ENCODE measurements at regions not wholly inside any gene's neighbourhood (a gene's known extent, or its start where the extent isn't known, plus 50 kb on each side); places are given as distances from the start of the nearest gene placed in this dataset.
A peak's percentile ranks its signal among the peaks of the same experiment; 100 is the strongest.
"Not testable (repeated sequence)": the region's sequence is repeated elsewhere in the genome, so short reads cannot be mapped to it uniquely, and the experiment has no call there.

DNA sequence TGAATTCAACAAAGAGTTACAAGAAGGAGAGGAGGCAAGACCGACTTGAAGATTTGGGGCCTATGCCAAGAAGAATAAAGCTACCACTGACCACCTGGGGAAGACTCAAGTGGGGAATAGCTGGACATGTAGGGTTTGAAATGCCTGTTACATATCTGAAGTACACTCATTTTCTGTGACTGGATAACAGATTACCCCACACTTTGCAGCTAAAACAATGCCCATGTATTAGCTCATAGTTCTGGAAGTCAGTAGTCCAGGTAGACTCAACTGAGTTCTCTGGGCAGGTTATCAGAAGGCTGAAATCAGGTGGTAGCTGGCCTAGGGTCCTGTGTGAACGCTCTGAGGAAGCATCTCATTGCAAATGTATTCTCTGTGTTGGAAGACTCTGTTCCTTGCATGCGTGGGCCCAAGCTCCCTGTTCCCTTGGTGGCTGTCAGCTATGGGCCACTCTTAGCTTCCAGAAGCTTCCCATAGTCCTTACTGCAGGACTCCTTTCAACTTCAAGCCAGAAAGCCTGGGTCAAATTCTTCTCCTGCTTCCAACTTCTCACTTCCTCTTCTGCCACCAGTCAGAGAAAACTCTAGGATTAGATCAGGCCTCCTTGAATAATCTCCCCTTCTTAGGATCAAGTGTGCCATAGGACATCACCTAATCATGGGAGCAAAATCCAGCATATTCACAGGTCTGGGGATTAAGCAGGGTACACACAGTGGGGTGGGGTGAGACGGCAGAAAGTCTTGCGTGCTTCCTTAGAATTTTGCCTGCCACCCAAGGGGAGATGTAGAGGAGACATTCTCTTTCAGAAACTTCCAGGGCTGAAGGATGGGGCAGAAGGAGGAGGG is 187.8 kb downstream of the SHQ1 start:
- DNase-seq: no peak

DNA sequence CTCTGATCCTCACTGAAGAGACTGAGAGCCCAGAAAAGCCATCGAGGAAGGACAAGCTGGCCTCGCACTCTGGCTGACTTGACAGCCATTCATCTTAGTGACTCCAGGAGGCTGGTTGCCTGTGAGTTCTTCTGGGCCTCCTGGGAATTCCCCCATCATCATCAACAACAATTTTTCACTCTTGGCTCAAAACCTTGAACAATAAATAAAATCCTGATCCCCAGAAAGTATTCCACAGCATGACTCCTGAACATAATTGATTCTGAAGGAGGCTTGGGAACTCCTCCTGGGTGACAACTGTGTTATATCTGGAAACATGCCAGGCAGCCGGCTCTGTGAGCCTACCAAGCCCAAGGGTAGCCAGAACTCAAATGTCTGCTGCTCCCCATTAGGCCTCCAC is 188.6 kb downstream of the SHQ1 start:
- no peak for DNase-seq

DNA sequence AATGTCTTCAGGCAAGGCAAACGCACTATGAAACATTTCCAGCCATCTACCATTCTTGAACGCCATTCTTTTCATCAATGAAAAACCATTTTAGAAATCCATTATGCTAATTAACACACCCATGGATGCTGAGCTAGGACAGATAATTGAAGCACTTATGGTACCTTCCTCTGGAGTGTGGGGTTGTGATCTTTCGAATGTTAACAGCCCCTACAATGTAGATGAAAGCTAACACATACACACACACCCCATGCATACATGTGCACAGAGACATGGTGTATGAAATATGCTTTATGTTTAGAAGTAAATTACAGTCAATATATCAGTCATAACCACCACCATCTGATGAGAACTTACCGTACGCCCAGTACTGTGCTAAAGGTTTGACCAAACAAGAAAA is 189.1 kb downstream of the SHQ1 start:
- DNase-seq: no peak

DNA sequence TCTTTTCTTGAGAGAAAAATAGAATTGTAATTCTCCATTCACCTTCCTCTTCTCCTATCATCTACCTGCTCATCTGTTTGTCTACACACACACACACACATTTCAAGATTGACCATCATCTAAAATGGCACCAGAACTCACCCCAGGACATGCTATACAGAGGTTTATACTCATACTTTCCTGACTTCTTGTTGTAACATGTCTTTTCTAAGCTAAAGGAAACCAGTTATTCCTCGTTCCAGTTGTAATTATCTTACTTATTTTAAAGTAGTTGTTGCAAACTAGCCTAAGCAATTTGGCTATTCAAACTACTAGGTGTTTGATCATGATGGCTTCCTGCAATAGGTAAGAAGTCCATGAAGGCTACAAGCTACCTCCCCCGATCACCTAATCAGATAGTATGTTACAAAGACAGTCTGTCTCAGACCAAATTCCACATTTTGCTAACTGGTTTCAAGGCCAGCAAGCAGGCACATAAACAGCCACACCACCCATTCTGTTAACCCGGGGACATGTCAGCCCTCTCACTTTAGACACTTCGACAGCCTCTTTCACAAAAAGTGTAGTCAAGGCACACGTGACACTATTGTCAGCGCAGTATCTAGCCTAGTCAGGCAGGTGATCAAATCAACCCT is 189.7 kb downstream of the SHQ1 start:
- DNase-seq: no peak

DNA sequence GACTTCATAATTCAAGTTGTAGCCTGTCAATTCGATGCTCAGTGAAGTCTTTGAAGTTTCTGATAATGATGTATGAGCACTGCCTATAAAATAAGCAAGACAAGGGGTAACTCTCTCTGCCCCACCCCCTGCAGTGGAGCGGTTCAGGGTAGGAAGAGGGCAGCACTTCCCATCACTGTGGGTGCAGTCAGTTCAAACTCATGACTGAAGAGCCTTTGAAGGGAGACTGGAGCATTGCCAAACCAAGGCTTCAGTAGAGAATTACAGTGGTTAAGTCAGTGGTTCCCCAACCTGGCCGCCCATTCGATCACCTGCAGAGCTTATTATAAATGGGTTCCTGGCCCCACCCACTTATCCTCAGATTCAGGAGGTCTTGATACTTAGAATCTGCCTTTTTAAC is 190.6 kb downstream of the SHQ1 start:
- no peak for DNase-seq

DNA sequence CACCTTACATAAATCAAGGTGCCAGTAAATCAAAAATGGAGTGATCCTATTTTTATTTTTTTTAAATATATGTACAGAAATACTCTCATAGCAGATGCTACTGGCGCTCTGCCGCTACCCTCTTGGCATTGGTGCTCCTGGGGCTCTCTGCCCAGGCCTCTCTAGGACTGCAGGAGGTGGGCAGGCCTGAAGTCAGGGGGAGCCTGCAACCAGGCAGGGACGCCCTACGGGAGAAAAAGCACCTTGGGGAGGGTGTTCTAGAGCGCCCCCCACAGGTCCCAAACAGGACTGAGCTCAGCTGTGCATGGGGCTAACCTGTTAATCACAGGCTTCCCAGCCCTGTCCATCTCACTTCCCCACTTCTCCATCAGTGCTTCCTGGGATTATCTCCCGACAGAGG is 192.5 kb downstream of the SHQ1 start:
- DNase-seq: no peak

DNA sequence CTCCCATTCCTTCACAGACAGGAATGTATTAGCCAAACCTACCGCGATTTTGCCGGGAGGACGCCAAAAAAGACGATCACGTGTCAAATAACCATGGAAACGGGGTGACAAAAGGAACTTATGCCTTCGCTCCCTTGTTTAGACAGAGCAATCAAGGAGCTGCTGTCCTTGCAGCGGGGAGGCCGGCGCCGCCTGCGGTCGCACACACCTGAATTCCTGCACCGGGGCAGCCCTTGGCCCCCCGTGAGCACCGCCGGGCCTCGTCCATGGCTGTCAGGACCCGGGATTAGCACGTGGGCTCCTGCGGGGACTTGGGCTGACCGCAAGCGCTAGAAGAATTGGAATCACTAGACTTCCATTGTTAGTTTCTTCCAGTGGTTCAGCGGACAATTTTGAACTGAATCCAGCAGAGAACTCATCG is 193.1 kb downstream of the SHQ1 start:
- no peak for DNase-seq

DNA sequence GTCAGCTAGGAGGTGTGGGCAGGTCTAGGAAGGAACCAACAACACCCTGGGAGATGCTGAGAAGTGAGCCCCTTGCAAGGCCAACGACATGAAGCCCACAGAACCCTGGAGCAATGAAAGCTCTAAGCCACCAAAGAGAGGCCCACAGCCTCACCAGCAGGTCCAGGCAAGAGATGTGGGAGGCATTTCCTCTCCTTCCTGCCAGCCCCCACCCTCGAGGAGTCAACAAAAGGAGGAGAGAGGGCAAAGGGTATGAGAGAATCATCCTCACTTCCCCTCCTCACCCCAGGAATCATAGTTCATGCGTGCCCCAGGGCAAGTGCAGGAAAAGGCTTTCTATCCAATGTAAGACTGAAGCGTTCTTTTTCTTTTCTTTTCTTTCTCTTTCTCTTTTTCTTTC is 195.8 kb downstream of the SHQ1 start:
- no peak for DNase-seq

DNA sequence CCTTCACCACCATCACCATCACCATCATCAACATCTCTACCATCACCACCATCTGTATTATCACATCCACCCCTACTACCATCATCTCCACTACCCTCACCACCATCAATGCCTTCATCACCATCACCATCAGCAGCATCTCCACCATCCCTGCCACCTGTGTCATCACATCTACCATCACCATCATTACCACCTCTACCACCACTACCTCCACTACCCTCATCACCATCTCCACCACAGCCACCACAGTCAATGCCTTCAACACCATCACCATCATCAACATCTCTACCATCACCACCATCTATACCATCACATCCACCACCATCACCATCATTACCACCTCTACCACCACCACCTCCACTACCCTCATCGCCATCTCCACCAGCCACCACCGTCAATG is 196.7 kb downstream of the SHQ1 start:
- no peak for DNase-seq

DNA sequence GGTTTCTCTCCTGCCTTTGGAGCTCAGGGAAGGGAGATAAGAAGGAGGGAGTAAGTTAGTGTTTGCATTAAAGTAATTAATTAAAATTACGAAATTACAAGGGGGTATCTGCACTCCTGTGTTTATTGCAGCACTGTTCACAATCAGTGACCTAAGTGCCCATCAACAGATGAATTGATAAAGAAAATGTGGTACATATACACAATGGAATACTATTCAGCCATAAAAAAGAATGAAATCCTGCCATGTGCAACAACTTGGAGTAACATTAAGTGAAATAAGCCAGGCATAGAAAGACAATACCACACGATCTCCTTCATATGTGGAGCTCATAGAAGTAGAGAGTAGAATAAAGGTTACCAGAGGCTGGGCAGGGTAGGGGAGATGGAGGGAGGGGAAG is 202.0 kb downstream of the SHQ1 start:
- no peak for DNase-seq

DNA sequence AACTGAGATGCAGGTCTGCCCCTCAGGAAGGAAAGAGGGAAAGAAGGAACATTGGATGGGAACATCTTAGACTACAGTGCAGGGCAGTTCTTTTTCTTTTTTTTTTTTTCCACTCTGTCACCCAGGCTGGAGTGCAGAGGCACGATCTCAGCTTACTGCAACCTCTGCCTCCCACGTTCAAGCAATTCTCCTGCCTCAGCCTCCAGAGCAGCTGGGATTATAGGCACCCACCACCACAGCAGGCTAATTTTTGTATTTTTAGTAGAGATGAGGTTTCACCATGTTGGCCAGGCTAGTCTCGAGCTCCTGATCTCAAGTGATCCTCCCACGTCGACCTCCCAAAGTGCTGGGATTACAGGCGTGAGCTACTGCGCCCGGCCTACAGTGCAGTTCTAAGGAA is 204.6 kb downstream of the SHQ1 start:
- not testable (repeated sequence) for DNase-seq

DNA sequence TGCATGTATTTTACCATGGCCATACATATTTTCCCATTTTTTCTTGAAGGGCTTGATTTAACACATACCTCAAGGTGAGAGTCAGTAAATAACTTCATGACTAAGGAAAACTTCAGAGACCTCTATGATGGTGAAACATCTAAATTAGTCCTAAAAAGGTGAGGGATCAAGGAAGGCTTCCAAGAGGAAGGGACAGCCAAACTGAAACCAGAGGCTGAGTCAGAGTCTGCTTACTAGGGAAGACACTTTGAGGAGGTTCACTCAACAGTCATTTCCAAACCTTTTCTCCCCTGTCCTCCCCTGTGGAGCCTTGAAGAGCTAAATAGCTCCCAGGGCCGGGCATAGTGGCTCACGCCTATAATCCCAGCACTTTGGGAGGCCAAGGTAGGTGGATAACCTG is 206.6 kb downstream of the SHQ1 start:
- DNase-seq: no peak

DNA sequence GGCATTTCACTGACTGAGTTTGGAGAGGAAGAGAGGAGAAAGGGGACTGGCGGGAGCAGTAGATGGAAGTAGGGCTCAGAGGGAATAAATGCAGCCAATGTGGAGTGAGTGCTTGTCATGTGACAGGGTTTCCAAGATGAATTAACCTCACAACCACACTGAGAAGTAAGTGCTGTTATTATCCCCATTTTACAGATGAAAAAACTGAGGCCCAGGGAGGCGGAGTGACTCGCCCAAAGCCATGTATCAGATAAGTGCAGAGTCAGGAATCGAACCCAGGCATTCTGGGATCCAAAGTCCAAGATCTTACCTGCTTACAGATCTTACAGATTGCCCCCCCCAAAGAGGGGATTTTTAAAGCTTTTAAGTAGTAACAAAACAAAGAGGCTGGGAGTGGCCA is 207.2 kb downstream of the SHQ1 start:
- DNase-seq: no peak

DNA sequence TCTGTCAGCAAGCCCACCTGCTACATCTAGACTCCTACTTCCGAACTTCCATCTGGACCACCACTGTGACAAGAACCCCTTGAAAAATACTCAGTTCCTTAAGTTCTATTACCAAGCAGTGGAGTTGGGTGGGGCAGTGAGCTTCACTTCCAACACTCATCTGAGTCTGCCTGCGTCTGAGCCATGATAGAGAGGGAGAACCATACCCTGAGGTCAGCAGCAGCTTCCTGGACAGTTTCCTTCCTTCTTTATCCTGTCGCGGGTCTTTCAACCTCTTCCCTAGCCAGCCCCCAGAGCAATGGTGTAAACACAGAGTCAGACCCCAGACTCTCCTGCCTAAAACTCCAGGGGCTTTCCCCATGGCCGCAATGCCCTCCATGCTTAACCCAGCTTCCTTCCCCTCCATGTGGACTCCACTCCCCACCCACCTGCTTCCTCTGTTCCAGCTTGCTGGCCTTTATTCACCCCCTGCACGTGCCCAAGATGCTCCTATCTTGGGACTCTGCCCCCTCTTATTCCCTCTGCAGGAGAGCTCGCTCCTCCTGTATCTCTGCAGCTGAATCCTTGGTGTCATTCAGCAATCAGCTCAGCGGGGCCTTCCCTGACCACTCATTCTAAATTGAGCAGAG is 211.2 kb downstream of the SHQ1 start:
- no peak for DNase-seq

DNA sequence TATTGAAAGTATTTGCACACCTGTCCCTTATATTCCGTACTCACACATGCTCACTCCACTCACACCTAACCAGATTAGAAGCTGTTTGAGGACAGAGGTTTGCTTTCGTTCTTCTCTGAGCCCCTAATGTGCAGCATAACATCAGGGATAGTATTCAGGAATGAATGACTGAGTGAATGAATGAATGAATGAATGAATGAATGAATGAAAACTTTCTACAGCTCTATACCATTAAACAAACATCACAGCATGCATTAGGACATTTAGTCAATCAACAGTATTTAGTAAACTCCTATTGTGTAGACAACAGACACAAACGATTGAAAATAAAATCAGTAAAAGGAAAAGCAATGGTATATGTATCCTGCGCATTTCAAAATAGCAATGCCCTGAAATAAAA is 212.7 kb downstream of the SHQ1 start:
- no peak for DNase-seq

DNA sequence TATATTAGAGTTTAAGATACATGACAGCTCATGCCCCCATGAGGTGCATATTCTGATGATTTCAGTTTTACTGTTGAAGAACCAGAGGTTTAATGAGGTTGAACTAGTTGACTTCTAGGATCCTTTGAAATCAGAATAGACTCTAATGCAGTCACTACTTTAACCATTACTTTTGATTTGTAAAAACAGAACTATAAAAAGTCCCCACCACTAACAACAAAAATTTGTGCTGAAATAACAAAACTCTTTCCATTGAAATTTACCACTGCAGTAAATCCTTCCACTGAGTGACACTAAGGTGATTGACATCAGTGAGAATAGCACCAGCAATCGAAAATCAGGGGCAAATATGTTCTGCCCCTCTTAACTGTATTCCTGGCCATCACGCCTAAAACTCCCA is 214.1 kb downstream of the SHQ1 start:
- no peak for DNase-seq

DNA sequence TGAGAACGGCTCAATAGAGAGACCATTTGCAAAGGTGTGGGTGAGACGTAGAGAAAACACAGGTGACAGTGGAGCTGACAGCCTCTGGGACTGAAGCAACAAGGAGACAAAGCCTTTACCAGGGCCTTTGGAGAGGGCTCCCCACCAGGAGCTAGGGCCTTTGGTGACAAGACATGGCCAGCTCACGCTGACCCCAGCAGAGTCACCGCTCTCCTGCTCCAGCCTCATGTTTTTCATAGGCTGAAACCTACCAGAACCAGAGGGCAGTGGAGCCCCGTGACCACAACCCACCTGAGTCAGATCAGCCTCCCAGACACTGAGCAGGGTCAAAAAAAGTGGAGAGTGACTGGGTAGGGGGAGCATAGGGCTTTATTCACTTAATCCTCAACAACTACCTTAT is 214.7 kb downstream of the SHQ1 start:
- no peak for DNase-seq

DNA sequence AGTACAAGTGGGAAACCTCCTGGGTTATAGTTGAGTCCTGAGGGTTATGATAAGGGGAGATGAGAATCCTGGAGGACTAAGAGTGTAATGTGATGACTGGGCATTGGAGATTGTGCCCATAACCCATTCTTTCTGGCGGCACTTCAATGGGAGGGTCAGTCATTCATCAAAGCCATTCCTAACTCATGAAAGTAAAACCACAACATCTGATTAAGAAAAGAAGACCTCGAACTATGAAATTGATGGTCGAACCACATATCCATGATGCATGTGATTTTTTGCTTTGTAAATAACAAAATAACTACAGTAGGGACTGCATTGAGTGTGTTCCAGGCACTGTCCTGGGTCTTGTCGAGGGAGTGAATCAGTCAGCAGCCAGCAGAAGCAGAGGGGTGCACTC is 215.1 kb downstream of the SHQ1 start:
- peak; percentile 14 for DNase-seq

DNA sequence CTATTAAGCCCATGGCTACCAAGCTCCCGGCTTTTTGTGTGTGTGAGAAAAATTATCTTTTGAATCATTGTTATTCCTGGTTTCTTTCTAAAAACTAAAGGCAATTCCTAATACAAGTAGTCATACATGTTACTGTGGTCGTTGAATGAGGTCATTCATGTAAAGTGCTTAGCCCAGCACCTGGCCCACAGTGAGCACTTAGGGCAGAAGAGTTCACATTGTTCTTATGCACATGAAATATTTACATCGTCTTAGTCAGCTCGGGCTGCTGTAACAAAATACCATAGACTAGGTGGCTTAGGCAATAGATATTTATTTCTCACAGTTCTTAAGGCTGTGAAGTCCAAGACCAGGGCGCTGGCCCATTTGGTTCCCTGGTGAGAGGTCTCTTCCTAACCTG is 216.1 kb downstream of the SHQ1 start:
- no peak for DNase-seq

DNA sequence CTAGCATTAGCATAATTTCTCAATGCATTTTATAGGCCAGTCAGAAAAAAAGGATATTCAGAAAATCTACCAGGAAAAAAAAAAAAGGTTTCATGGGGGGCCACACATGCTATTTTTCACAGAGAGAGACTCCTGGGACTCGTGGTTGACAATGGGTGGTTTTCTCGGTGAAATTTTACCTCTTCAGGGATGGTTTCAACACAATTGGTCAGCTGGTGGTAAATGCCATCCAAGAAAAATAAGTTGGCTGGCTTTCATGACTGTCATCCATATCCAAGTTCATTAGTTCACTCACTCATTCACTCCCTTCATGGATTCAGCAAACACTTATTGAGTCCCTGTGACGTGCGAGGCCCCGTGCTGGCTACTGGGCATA is 217.3 kb downstream of the SHQ1 start:
- no peak for DNase-seq

DNA sequence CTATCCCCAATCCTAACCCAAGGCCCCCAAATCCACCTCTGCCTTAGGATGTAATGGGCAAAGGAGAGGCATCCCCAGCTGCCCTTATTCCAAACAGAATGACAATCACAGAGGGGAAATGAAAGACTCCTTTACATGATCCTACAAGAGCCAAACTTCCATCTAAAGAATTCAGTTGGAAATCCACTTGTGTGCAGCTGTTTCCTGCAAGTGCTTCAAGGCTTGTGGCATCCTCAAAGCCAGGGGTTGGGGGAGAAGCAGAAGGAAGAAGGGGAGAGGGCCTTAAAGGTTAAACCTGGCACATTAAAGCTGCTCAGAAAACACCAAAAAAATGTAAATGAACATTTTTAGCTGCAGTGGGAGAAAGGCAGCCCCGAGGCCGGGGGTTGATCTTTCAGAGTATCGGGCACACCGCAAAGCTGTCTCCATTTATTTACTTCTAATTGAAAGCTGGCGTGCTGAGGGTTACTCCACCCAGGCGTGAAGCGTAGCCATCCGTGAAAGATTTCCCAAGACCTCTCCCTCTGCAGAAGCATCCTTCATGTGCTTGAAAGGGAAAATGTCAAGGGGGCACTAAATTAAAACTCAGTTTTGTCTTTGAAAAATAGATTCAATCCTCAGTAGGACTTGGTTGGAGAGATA is 217.8 kb downstream of the SHQ1 start:
- no peak for DNase-seq

DNA sequence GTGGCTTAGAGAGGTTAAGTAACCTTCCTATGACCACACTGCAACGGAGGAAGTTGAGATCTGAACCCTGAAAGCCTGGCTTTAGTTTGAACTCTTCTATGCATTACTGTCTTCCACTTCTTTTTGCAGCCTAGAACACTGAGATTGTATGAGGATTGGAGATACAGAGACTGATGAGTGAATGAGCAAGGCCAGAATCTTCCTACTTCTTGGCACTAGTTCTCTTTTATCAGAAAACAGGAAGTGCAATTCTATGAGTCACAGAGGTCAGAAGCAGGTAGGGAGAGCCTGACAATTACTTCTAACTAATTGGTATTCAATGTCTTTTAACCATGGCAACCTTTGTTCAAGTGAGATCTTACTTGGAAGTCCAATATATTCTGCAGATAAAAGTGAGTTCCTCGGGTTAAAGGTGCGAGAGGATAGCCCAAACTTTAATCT is 219.0 kb downstream of the SHQ1 start:
- DNase-seq: peak; percentile 13

DNA sequence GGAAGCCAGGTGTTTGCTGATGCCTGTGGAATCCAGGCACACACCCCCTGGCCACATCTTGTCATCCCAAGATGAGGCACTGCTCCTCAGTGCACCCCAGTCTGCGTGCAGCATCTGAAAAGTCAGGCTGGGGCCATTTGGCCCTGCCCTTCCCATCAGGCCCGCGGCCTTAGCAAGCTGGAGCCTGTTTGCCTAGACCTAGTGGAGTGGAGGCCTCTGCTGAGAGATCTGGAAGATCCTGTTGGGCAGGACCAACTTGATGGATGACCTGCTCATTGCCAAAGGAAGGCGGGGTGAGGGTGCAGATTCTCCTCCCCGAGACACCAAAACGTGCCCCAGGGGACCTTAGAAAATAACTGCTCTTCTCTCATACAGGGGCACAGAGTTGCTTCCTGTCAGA is 220.2 kb downstream of the SHQ1 start:
- DNase-seq: no peak

DNA sequence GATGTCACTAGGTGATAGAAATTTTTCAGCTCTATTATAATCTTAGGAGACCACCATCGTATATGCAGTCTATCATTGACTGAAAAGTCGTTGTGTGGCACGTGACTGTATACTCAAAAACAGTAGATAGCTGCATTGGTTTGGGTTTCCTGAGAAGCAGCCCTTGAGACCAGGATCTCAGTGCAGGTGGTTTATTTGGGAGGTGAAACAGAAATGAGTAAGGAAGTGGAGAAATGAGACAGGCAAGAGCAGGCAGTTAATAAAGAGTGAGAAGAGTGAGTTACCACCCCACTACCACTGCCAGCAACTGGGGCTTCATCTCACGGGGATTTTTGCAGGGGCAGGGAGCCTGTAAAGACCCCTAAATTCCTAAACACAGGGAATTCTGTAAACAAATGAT is 221.0 kb downstream of the SHQ1 start:
- no peak for DNase-seq

All from kidney glomerular epithelial cell (primary cell).